Endothelial cell of umbilical vein (primary cell): ENCODE measurements at regions not wholly inside any gene's neighbourhood (a gene's known extent, or its start where the extent isn't known, plus 50 kb on each side); places are given as distances from the start of the nearest gene placed in this dataset.

Source experiments
- BruUV-seq: library from RNA; stranded (reverse); fragments of 400-500 nt; replicated peaks from 2 replicates; lab custom pipeline; 2021; lab: Mats Ljungman, UMichigan
- CTCF ChIA-PET: fragments of 300-600, 350-600 bp; sonication (Branson Sonifier 250); formaldehyde crosslinking; loops from one replicate; lab custom pipeline; 2021; ENCODE audit warnings: antibody characterized with exemption, inconsistent platforms; lab: Charles Lee
- POLR2A ChIA-PET: fragments of 300-600, 350-600 bp; sonication (Branson Sonifier 250); formaldehyde crosslinking; loops from one replicate; lab custom pipeline; 2021; ENCODE audit warnings: antibody characterized with exemption, inconsistent platforms; lab: Charles Lee
- DNase-seq: peaks from one replicate; pipeline ENCODE4 v3.0.0-alpha.2; 2011; ENCODE audit warnings: low read depth, low spot score
- FAIRE-seq: peaks from 2 replicates; lab custom pipeline; 2011; peaks lifted over from hg19 to GRCh38; lab: Jason Lieb, UNC
- H2AFZ ChIP-seq: 2 replicates; pipeline ENCODE4 v1.6.0; 2012; ENCODE audit warnings: low read depth, low read length, control low read depth, inconsistent platforms
- H3K27ac ChIP-seq: 2 replicates; pipeline ENCODE4 v1.5.1; 2011; ENCODE audit warnings: low read depth, mild to moderate bottlenecking, control low read depth, low read length, moderate library complexity; ENCODE audit not compliant: insufficient read depth
- H3K27me3 ChIP-seq, 2 experiments: 2 replicates each; pipeline versions ENCODE4 v1.6.0 to v1.6.1; 2011; ENCODE audit warnings: low read length in 2 of 2, mixed read lengths in 1 of 2; ENCODE audit not compliant: control insufficient read depth in 2 of 2, insufficient read depth in 2 of 2
- H3K36me3 ChIP-seq, 2 experiments: 2 replicates in 1 of 2; 3 replicates in 1 of 2; pipeline ENCODE4 v1.5.1; 2011; ENCODE audit warnings: low read length in 2 of 2, mild to moderate bottlenecking in 1 of 2, moderate library complexity in 1 of 2; ENCODE audit not compliant: control insufficient read depth in 2 of 2, insufficient read depth in 2 of 2; ENCODE audit errors: extremely low read depth in 1 of 2
- H3K4me1 ChIP-seq: 3 replicates; pipeline ENCODE4 v1.5.1; 2011; ENCODE audit warnings: mild to moderate bottlenecking, low read length; ENCODE audit not compliant: control insufficient read depth, insufficient read depth; ENCODE audit errors: extremely low read depth
- H3K4me2 ChIP-seq: 2 replicates; pipeline ENCODE4 v1.6.1; 2011; ENCODE audit warnings: low read length, control low read depth, mixed read lengths; ENCODE audit not compliant: insufficient read depth
- H3K4me3 ChIP-seq, 3 experiments: fragments of 200-600 bp in 1 of 3; sonication (generic), shearing (Covaris generic) in 1 of 3; replicated peaks in 1 of 3; 2 replicates each; pipeline ENCODE4 v1.5.1; 2011 to 2016; ENCODE audit warnings: control low read depth in 3 of 3, low read length in 3 of 3, mild to moderate bottlenecking in 2 of 3, inconsistent platforms in 1 of 3, low read depth in 1 of 3, moderate library complexity in 1 of 3; ENCODE audit not compliant: insufficient read depth in 1 of 3
- H3K79me2 ChIP-seq: 2 replicates; pipeline ENCODE4 v1.6.0; 2012; ENCODE audit warnings: low read length, inconsistent platforms; ENCODE audit not compliant: control insufficient read depth, insufficient read depth
- H3K9ac ChIP-seq: replicated peaks from 2 replicates; pipeline ENCODE3; 2011; ENCODE audit warnings: low read length, control low read depth; ENCODE audit not compliant: insufficient read depth; ENCODE audit errors: extremely low read depth
- H3K9me1 ChIP-seq: replicated peaks from 3 replicates; pipeline ENCODE4 v1.6.0; 2011; ENCODE audit warnings: mild to moderate bottlenecking, low read length; ENCODE audit not compliant: control insufficient read depth, insufficient read depth; ENCODE audit errors: extremely low read depth
- H3K9me3 ChIP-seq: replicated peaks from 2 replicates; pipeline ENCODE4 v1.5.1; 2012; ENCODE audit warnings: low read length, inconsistent platforms; ENCODE audit not compliant: control insufficient read depth, insufficient read depth
- H4K20me1 ChIP-seq: replicated peaks from 2 replicates; pipeline ENCODE3; 2011; ENCODE audit warnings: mild to moderate bottlenecking, low read length; ENCODE audit not compliant: control insufficient read depth, insufficient read depth; ENCODE audit errors: extremely low read depth
- CTCF ChIP-seq, 2 donors: IDR thresholded peaks; 1 replicate in 1 of 2; 2 replicates in 1 of 2; pipeline ENCODE4 v1.5.1; 2011; ENCODE audit warnings: low read length in 2 of 2, mild to moderate bottlenecking in 2 of 2, moderate library complexity in 2 of 2, control low read depth in 1 of 2, inconsistent platforms in 1 of 2, low read depth in 1 of 2; ENCODE audit not compliant: insufficient read depth in 1 of 2; ENCODE audit errors: extremely low read depth in 1 of 2
- EZH2 ChIP-seq: IDR thresholded peaks from 2 replicates; pipeline ENCODE4 v1.6.1; 2012; ENCODE audit warnings: borderline replicate concordance, low read depth, mild to moderate bottlenecking, moderate library complexity, low read length, inconsistent platforms; ENCODE audit not compliant: severe bottlenecking
- FOS ChIP-seq: IDR thresholded peaks from 2 replicates; pipeline ENCODE4 v1.6.1; 2011; ENCODE audit warnings: mild to moderate bottlenecking, low read length, moderate library complexity, borderline replicate concordance; ENCODE audit not compliant: insufficient read depth
- GATA2 ChIP-seq: IDR thresholded peaks from 2 replicates; pipeline ENCODE4 v1.7.0; 2011; ENCODE audit warnings: low read depth, mild to moderate bottlenecking, moderate library complexity, mixed read lengths, low read length; ENCODE audit not compliant: insufficient read length, insufficient read depth
- JUN ChIP-seq: IDR thresholded peaks from 2 replicates; pipeline ENCODE4 v1.6.1; 2011; ENCODE audit warnings: borderline replicate concordance, low read depth; ENCODE audit not compliant: insufficient read length, insufficient read depth
- MAX ChIP-seq: IDR thresholded peaks from 2 replicates; pipeline ENCODE4 v1.6.1; 2011; ENCODE audit not compliant: insufficient read depth, insufficient read length
- MYC ChIP-seq: IDR thresholded peaks from one replicate; pipeline ENCODE4 v1.6.1; 2011; ENCODE audit warnings: mild to moderate bottlenecking, low read depth, low read length
- POLR2A ChIP-seq: IDR thresholded peaks from 2 replicates; pipeline ENCODE4 v1.6.1; 2012; ENCODE audit warnings: low read depth, mild to moderate bottlenecking, control low read depth, low read length
- POLR2AphosphoS5 ChIP-seq: IDR thresholded peaks from 2 replicates; pipeline ENCODE4 v1.6.1; 2012; ENCODE audit warnings: low read depth, mild to moderate bottlenecking, control low read depth, low read length, moderate library complexity; ENCODE audit not compliant: insufficient read depth
- dilution Hi-C: fragments of 300-500 bp; cut with MboI; formaldehyde crosslinking; loops from one replicate; pipeline ENCODE4 v1.15.0; 2019; ENCODE audit warnings: low sequenced_read_pairs; ENCODE audit not compliant: extremely low pct_ligation_motif_present
- intact Hi-C: fragments of 100-400 bp; cut with micrococcal nuclease; formaldehyde crosslinking; loops from one replicate; pipeline ENCODE4 v1.10.0; 2022

DNA sequence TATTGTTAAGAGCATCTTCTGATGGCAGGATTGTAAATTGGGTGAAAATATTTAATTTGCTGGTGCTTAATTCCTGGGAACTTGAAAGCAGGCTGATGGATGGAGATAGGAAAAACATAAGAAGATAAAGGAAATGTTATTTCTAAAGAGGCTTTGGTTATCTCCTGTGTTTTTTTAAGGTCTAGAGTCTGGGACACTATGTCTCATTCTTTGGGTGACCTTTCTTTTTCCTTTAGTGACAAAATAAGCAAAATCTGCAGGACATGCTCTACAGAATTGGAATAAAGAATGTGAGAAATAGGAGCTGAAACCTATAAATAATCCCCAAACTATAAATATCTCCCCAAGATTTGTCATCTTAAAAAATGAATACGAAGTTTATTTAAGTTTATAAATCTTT is 241.7 kb downstream of the DSC3 start:
- BruUV-seq = no TSS peak
- Histone ChIP-seq H3K9me3 (no peaks in the 10 kb centered on the region), H3K4me3 (no peak overlapping the region), H3K36me3 (no peaks in the 10 kb centered on the region), H4K20me1 (no peaks in the 10 kb centered on the region), H3K4me1 (no peaks in the 10 kb centered on the region), H3K27me3 (no peaks in the 10 kb centered on the region), H3K9me1 (no peaks in the 10 kb centered on the region), H3K27ac (no peak overlapping the region), H3K4me2 (no peak overlapping the region), H3K9ac (no peak overlapping the region), H2AFZ (no peak overlapping the region), H3K79me2 (no peaks in the 10 kb centered on the region)
- no peak for TF ChIP-seq POLR2AphosphoS5
- no peak for TF ChIP-seq GATA2
- TF ChIP-seq MYC = no peak
- no peak for TF ChIP-seq MAX
- no peak for TF ChIP-seq FOS
- TF ChIP-seq CTCF (IDR thresholded peaks at IDR 0.05; ENCODE audit: extremely low read depth in 1 of 2, insufficient read depth in 1 of 2, low read depth in 1 of 2, low read length in 2 of 2) = no peak
- no peak for TF ChIP-seq EZH2
- no peak for TF ChIP-seq JUN
- no peak for TF ChIP-seq POLR2A
- CTCF ChIA-PET = no interaction called here
- intact Hi-C loops (no loop called here), dilution Hi-C loops (no loop called here)
- POLR2A ChIA-PET = no interaction called here
- DNase-seq (no peak), FAIRE-seq (no peak)
